ENCODE measurements at regions not wholly inside any gene's neighbourhood (a gene's known extent, or its start where the extent isn't known, plus 50 kb on each side); places are given as distances from the start of the nearest gene placed in this dataset.
A peak's percentile ranks its signal among the peaks of the same experiment; 100 is the strongest.

GRCh38 chr9:89750117-89750791, 145.4 kb downstream of the GADD45G start:
- peak; percentile 62 to 80 (median 74) for ATAC-seq
- DNase-seq = peak; percentile 56 to 63
- H3K9me3 ChIP-seq = no peaks in the 10 kb centered on the region
- H3K4me3 ChIP-seq = no peak overlapping the region
- WGBS, 2 donors = 62 to 67% methylated on average over 10 of the region's 10 CpGs
- H3K4me1 ChIP-seq = peaks cover 0 to 36% (median 12%) of the 10 kb centered on the region in 9 donors
- no peak for TF ChIP-seq CTCF (IDR thresholded peaks at IDR 0.05)
- intact Hi-C loops (cut with DNase I) = loop anchor here in 3 of 10 donors (10.0 kb wide), 3 partner anchors 75 to 145 kb away; partner anchors contain the start of gene GADD45G (in 1 of the 3)
- H3K27me3 ChIP-seq = no peaks in the 10 kb centered on the region
- no peaks in the 10 kb centered on the region for H3K36me3 ChIP-seq
- H3K27ac ChIP-seq = no peak overlapping the region

GRCh38 chr9:89751079-89751825, 146.4 kb downstream of the GADD45G start:
- Histone ChIP-seq H3K9me3 (no peaks in the 10 kb centered on the region), H3K27me3 (no peaks in the 10 kb centered on the region), H3K4me1 (peaks cover 0 to 40% (median 12%) of the 10 kb centered on the region in 9 donors), H3K36me3 (no peaks in the 10 kb centered on the region), H3K4me3 (no peak overlapping the region), H3K27ac (no peak overlapping the region)
- DNase-seq (no peak), ATAC-seq (no peak)
- WGBS, 2 donors = 87 to 90% methylated on average over 6 of the region's 6 CpGs
- no peak for TF ChIP-seq CTCF (IDR thresholded peaks at IDR 0.05)
- intact Hi-C loops (cut with DNase I) = loop anchor here in 3 of 10 donors (10.0 kb wide), 3 partner anchors 76 to 146 kb away; partner anchors contain the start of gene GADD45G (in 1 of the 3)

GRCh38 chr9:89752154-89752553, 147.3 kb downstream of the GADD45G start:
- H3K4me3 ChIP-seq = no peak overlapping the region
- DNase-seq (no peak), ATAC-seq (no peak)
- no peaks in the 10 kb centered on the region for H3K36me3 ChIP-seq
- intact Hi-C loops (cut with DNase I) = loop anchor here in 3 of 10 donors (10.0 kb wide), 3 partner anchors 77 to 147 kb away; partner anchors contain the start of gene GADD45G (in 1 of the 3)
- WGBS, 2 donors = 94 to 97% methylated on average over 4 of the region's 4 CpGs
- no peak for TF ChIP-seq CTCF (IDR thresholded peaks at IDR 0.05)
- H3K27ac ChIP-seq = no peak overlapping the region
- peaks cover 0 to 45% (median 15%) of the 10 kb centered on the region in 9 donors for H3K4me1 ChIP-seq
- H3K9me3 ChIP-seq = no peaks in the 10 kb centered on the region
- no peaks in the 10 kb centered on the region for H3K27me3 ChIP-seq

GRCh38 chr9:89753472-89754055, 148.8 kb downstream of the GADD45G start:
- no peak for TF ChIP-seq CTCF (IDR thresholded peaks at IDR 0.05)
- no peaks in the 10 kb centered on the region for H3K27me3 ChIP-seq
- no peak overlapping the region for H3K27ac ChIP-seq
- intact Hi-C loops (cut with DNase I) = loop anchor here in 3 of 10 donors (10.0 kb wide), 3 partner anchors 79 to 149 kb away; partner anchors contain the start of gene GADD45G (in 1 of the 3)
- H3K9me3 ChIP-seq = no peaks in the 10 kb centered on the region
- no peak for DNase-seq
- WGBS, 2 donors = 89 to 93% methylated on average over 6 of the region's 6 CpGs
- H3K4me1 ChIP-seq = peaks cover 0 to 34% (median 12%) of the 10 kb centered on the region in 9 donors
- no peak overlapping the region for H3K4me3 ChIP-seq
- no peaks in the 10 kb centered on the region for H3K36me3 ChIP-seq
- no peak for ATAC-seq
